MM.1S (cell line): ENCODE measurements at regions not wholly inside any gene's neighbourhood (a gene's known extent, or its start where the extent isn't known, plus 50 kb on each side); places are given as distances from the start of the nearest gene placed in this dataset.

ENCODE experiments used
- CTCF ChIP-seq: fragments of 300-600 bp; sonication (generic); IDR thresholded peaks from 2 replicates; pipeline ENCODE4 v1.5.1; 2016; ENCODE audit warnings: antibody characterized with exemption, low read length, mixed read lengths
- EZH2 ChIP-seq: fragments of 300-600 bp; sonication (generic); optimal IDR thresholded peaks from 2 replicates; pipeline ENCODE3; 2017; ENCODE audit warnings: low read depth, mild to moderate bottlenecking, antibody characterized with exemption, low read length, mixed read lengths

DNA sequence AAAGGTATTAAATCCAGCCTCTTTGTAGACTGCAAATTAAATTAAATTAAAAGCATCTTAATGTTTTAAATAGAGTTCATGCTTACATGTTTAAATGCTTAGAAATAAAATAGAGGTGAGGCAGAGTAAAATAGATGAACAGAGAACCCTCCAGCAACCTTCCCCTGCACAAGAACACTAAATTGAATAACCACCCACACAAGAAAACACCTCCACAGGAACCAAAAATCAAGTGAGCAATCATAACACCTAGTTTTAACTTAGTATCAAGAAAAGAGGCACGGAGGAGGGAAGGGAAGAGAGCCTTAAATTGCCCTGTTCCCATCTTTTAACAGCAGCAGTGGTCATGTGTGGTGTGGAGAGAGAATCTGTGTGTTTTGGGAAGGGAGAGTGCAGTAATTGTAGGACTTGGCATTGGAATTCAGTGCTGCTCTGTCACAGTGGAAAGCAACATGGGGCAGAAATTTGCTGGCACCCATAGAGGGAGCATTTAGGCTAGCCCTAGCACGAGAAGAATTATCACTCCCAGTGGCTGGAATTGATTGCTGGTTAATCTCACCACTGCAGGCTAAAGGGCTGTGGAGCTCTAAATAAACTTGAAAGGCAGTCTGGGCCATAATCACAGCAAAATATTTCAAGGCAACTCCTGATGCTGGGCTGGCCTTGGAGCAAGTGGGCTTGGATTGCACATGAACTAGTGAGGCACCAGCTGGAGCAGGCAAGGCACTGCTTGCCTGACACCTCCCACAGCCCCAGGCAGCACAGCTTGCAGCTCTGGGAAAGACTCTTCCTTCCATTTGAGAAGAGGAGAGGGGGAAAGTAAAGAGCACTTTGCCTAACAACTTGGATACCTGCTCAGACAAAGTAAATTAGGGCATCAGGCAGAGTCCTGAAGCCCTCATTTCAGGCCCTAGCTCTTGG lies 1478.8 kb downstream of the NCAM2 start:
- TF ChIP-seq CTCF = no peak
- no peak for TF ChIP-seq EZH2
